H9 (cell line): ENCODE measurements at regions not wholly inside any gene's neighbourhood (a gene's known extent, or its start where the extent isn't known, plus 50 kb on each side); places are given as distances from the start of the nearest gene placed in this dataset.
"Not testable (repeated sequence)": the region's sequence is repeated elsewhere in the genome, so short reads cannot be mapped to it uniquely, and the experiment has no call there.

Experiments
- DNase-seq: peaks from one replicate; pipeline ENCODE4 v3.0.0-alpha.2; 2017
- H2AFZ ChIP-seq: one replicate; pipeline ENCODE4 v1.6.1; 2013; ENCODE audit warnings: mild to moderate bottlenecking, low read length, control low read depth, moderate library complexity
- H2AK5ac ChIP-seq: 2 replicates; pipeline ENCODE4 v1.6.1; 2013; ENCODE audit warnings: low read length, control low read depth, mixed read lengths; ENCODE audit not compliant: insufficient read length
- H2BK120ac ChIP-seq: one replicate; pipeline ENCODE4 v1.6.1; 2013; ENCODE audit warnings: low read depth, mild to moderate bottlenecking, low read length, control low read depth, inconsistent platforms; ENCODE audit not compliant: poor library complexity, severe bottlenecking
- H2BK12ac ChIP-seq: 2 replicates; pipeline ENCODE4 v1.6.1; 2013; ENCODE audit warnings: low read length, control low read depth, mixed read lengths, low read depth; ENCODE audit not compliant: insufficient read length
- H2BK15ac ChIP-seq: 2 replicates; pipeline ENCODE4 v1.6.1; 2013; ENCODE audit warnings: low read depth, low read length, control low read depth
- H2BK20ac ChIP-seq: one replicate; pipeline ENCODE4 v1.6.1; 2013; ENCODE audit warnings: low read depth, mild to moderate bottlenecking, low read length, control low read depth, inconsistent platforms; ENCODE audit not compliant: poor library complexity, severe bottlenecking
- H2BK5ac ChIP-seq: 2 replicates; pipeline ENCODE4 v1.6.1; 2013; ENCODE audit warnings: low read length, control low read depth, mixed read lengths; ENCODE audit not compliant: insufficient read length
- H3K14ac ChIP-seq: 2 replicates; pipeline ENCODE4 v1.6.1; 2013; ENCODE audit warnings: low read length, control low read depth; ENCODE audit not compliant: insufficient read depth
- H3K18ac ChIP-seq: 2 replicates; pipeline ENCODE4 v1.6.1; 2013; ENCODE audit warnings: low read depth, mild to moderate bottlenecking, mixed read lengths, low read length, control low read depth; ENCODE audit not compliant: insufficient read length
- H3K23ac ChIP-seq: 2 replicates; pipeline ENCODE4 v1.6.1; 2013; ENCODE audit warnings: low read length, control low read depth, mixed read lengths, low read depth; ENCODE audit not compliant: insufficient read length
- H3K23me2 ChIP-seq: 2 replicates; pipeline ENCODE4 v1.6.1; 2013; ENCODE audit warnings: low read depth, mild to moderate bottlenecking, mixed read lengths, low read length, control low read depth; ENCODE audit not compliant: insufficient read length, poor library complexity, severe bottlenecking
- H3K27ac ChIP-seq: 2 replicates; pipeline ENCODE4 v1.5.1; 2013; ENCODE audit warnings: low read length, control low read depth, mixed read lengths, low read depth; ENCODE audit not compliant: insufficient read length
- H3K27me3 ChIP-seq: 2 replicates; pipeline ENCODE4 v1.6.1; 2013; ENCODE audit warnings: low read length, control low read depth, inconsistent platforms; ENCODE audit not compliant: insufficient read depth
- H3K4ac ChIP-seq: 2 replicates; pipeline ENCODE4 v1.6.1; 2013; ENCODE audit warnings: low read depth, mild to moderate bottlenecking, control low read depth, inconsistent platforms, low read length, moderate library complexity
- H3K4me1 ChIP-seq: 2 replicates; pipeline ENCODE4 v1.6.1; 2013; ENCODE audit warnings: low read length, control low read depth, inconsistent platforms; ENCODE audit not compliant: insufficient read depth
- H3K4me2 ChIP-seq: 2 replicates; pipeline ENCODE4 v1.6.1; 2013; ENCODE audit warnings: low read length, control low read depth, mixed read lengths; ENCODE audit not compliant: insufficient read length, insufficient read depth
- H3K56ac ChIP-seq: 2 replicates; pipeline ENCODE4 v1.6.1; 2013; ENCODE audit warnings: low read depth, mild to moderate bottlenecking, mixed read lengths, low read length, control low read depth; ENCODE audit not compliant: insufficient read length
- H3K79me1 ChIP-seq: 2 replicates; pipeline ENCODE4 v1.6.1; 2013; ENCODE audit warnings: low read depth, mild to moderate bottlenecking, moderate library complexity, low read length, control low read depth, inconsistent platforms; ENCODE audit not compliant: insufficient read depth, poor library complexity, severe bottlenecking
- H3K79me2 ChIP-seq: 2 replicates; pipeline ENCODE4 v1.6.1; 2013; ENCODE audit warnings: low read length, control low read depth, inconsistent platforms; ENCODE audit not compliant: insufficient read depth
- H3K9ac ChIP-seq: 2 replicates; pipeline ENCODE4 v1.6.1; 2013; ENCODE audit warnings: low read length, control low read depth, mixed read lengths; ENCODE audit not compliant: insufficient read length; ENCODE audit errors: extremely low read depth
- H3K9me3 ChIP-seq: one replicate; pipeline ENCODE4 v1.6.1; 2013; ENCODE audit warnings: low read depth, low read length, inconsistent platforms; ENCODE audit not compliant: control insufficient read depth
- H3T11ph ChIP-seq: one replicate; pipeline ENCODE4 v1.6.1; 2013; ENCODE audit warnings: mild to moderate bottlenecking, low read length, control low read depth, inconsistent platforms
- H4K20me1 ChIP-seq: one replicate; pipeline ENCODE4 v1.6.1; 2013; ENCODE audit not compliant: control insufficient read depth, insufficient read length, insufficient read depth
- H4K5ac ChIP-seq: 2 replicates; pipeline ENCODE4 v1.6.1; 2013; ENCODE audit warnings: low read depth, mild to moderate bottlenecking, mixed read lengths, low read length, control low read depth; ENCODE audit not compliant: insufficient read length
- H4K8ac ChIP-seq: replicated peaks from 2 replicates; pipeline ENCODE4 v1.6.1; 2013; ENCODE audit warnings: low read length, control low read depth, mixed read lengths, low read depth; ENCODE audit not compliant: insufficient read length
- H4K91ac ChIP-seq: 2 replicates; pipeline ENCODE4 v1.6.1; 2013; ENCODE audit warnings: low read depth, mild to moderate bottlenecking, moderate library complexity, mixed read lengths, low read length, control low read depth; ENCODE audit not compliant: insufficient read length
- H3K27ac Mint-ChIP-seq, 3 experiments: 2 replicates in 2 of 3; 3 replicates in 1 of 3; pipeline ENCODE4 v1.8.0; 2020 to 2021; ENCODE audit warnings: mixed read lengths in 3 of 3, mild to moderate bottlenecking in 1 of 3, moderate library complexity in 1 of 3
- H3K27me3 Mint-ChIP-seq: 2 replicates; pipeline ENCODE4 v1.8.0; 2021; ENCODE audit warnings: low read depth, mild to moderate bottlenecking, moderate library complexity, mixed read lengths
- H3K36me3 Mint-ChIP-seq, 3 experiments: 2 replicates in 2 of 3; 3 replicates in 1 of 3; pipeline ENCODE4 v1.8.0; 2020 to 2021; ENCODE audit warnings: low read depth in 3 of 3, mixed read lengths in 3 of 3; ENCODE audit not compliant: insufficient read depth in 1 of 3
- H3K4me1 Mint-ChIP-seq, 2 experiments: 2 replicates each; pipeline ENCODE4 v1.8.0; 2020; ENCODE audit warnings: mixed read lengths in 2 of 2
- H3K4me3 Mint-ChIP-seq, 2 experiments: 2 replicates in 1 of 2; 3 replicates in 1 of 2; pipeline ENCODE4 v1.8.0; 2020 to 2021; ENCODE audit warnings: mild to moderate bottlenecking in 2 of 2, mixed read lengths in 2 of 2, moderate library complexity in 1 of 2
- H3K9me3 Mint-ChIP-seq, 2 experiments: 2 replicates in 1 of 2; 3 replicates in 1 of 2; pipeline ENCODE4 v1.8.0; 2020; ENCODE audit warnings: mild to moderate bottlenecking in 2 of 2, mixed read lengths in 2 of 2, moderate library complexity in 1 of 2
- WGBS: extraction: QIAGEN DNeasy Blood & Tissue Kit; methylation state at CpG from one replicate; pipeline ENCODE4 v1.1.7; 2013; ENCODE audit warnings: missing lambda C conversion rate, low lambda C conversion rate, mixed read lengths; ENCODE audit not compliant: insufficient read length; ENCODE audit errors: extremely low coverage; 5-methylcytosine and 5-hydroxymethylcytosine counted together

DNA sequence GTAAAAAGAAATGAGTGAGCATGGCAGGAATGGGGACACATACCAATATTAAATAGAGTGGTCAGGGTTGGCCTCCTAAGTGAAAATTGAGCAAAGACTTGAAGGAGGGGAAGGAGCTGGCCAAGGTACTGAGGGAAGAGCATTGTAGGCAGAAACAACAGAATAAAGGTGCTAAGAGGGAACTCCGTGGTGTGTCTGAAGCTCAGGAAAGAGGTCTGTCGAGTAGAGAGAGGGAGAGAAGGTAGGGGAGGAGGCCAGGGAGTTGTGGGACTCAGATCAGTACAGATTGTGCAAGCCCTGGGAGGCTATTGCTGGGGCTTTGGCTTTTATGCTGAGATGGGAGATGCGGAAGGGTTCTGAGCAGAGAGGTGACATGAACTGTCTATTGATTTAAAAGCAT lies 664.7 kb downstream of the SPATA31A6 start:
- not testable (repeated sequence) for H3K4ac ChIP-seq, H3K79me2 ChIP-seq, H3K27ac Mint-ChIP-seq, H3K56ac ChIP-seq, H3K27ac ChIP-seq, H3K4me2 ChIP-seq, H3K4me1 ChIP-seq, H4K8ac ChIP-seq, H3K27me3 ChIP-seq, H2BK15ac ChIP-seq, H4K20me1 ChIP-seq, H3K36me3 Mint-ChIP-seq, H3T11ph ChIP-seq, H2BK12ac ChIP-seq, H3K23me2 ChIP-seq, H2AK5ac ChIP-seq, DNase-seq, H4K91ac ChIP-seq, H4K5ac ChIP-seq, H3K18ac ChIP-seq, H3K14ac ChIP-seq, H3K79me1 ChIP-seq, H2BK120ac ChIP-seq, H3K4me3 Mint-ChIP-seq, H2AFZ ChIP-seq, H2BK20ac ChIP-seq, H3K4me1 Mint-ChIP-seq, H3K23ac ChIP-seq, H3K9ac ChIP-seq, H3K9me3 ChIP-seq, H2BK5ac ChIP-seq
- H3K9me3 Mint-ChIP-seq: peaks cover 12 to 33% of the 10 kb centered on the region in 2 experiments; a peak in 4 of 5 replicates
- peaks cover 53% of the 10 kb centered on the region for H3K27me3 Mint-ChIP-seq
- WGBS: no CpG with 5 or more reads among the region's 3 CpGs

DNA sequence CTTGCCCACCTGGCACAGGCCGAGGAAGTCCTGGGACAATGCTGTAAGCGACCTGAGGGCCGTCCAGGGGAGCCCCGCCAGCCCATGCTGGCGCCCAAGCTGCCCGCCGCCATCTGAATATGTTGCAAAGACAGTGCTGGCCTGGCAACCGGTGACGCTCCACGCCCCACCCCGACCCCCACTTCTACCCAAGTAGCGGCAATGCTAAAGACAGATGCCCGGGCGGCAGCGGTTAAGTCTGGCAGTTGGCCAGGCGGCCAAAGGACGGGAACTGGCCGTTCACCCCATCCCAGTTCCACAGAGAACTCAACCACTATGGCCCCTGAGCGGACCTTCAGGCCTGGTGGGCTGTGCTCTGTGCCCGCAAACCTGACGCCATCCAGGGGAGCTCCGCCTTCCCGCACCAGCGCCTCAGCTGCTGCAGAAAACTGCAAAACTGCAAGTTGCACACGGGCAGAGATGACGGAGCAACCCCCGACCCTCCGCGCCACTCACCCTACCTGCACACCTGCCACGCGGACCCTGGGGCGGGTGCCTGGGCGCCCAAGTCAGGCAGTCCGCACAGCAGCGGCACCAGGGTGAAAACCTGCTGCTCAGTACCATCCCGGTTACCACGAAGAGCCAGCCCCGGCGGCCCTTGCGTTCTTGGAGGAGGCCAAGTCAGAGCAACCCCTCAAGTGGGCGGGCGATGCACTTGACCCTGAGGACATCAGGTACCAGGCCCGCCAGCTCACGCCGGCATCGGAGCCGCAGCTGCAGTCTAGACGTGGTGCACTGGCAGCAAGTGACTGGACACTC lies 667.6 kb downstream of the SPATA31A6 start:
- H3K27ac ChIP-seq, H2BK15ac ChIP-seq, H3K27ac Mint-ChIP-seq, H2BK20ac ChIP-seq, H3K23ac ChIP-seq, H3K4me1 Mint-ChIP-seq, H3K27me3 ChIP-seq, H3K4ac ChIP-seq, H3K23me2 ChIP-seq, H3K14ac ChIP-seq, H3T11ph ChIP-seq, H3K79me1 ChIP-seq, H3K18ac ChIP-seq, H2AFZ ChIP-seq, H2BK120ac ChIP-seq, H4K91ac ChIP-seq, H3K4me2 ChIP-seq, H3K56ac ChIP-seq, H3K4me1 ChIP-seq, H2AK5ac ChIP-seq, H3K9ac ChIP-seq, H4K20me1 ChIP-seq, H3K79me2 ChIP-seq, H2BK5ac ChIP-seq, H2BK12ac ChIP-seq, H3K36me3 Mint-ChIP-seq, H4K5ac ChIP-seq, H4K8ac ChIP-seq, H3K9me3 ChIP-seq, H3K4me3 Mint-ChIP-seq: not testable (repeated sequence)
- WGBS: no CpG with 5 or more reads among the region's 48 CpGs
- Mint-ChIP-seq H3K27me3 (peaks cover 40% of the 10 kb centered on the region), H3K9me3 (peaks cover 9 to 24% of the 10 kb centered on the region in 2 experiments; a peak in 4 of 5 replicates)
- peak; percentile 20 for DNase-seq
